CD4-positive, alpha-beta T cell treated with Interleukin-4 for 4 hours (primary cell): ENCODE measurements at regions not wholly inside any gene's neighbourhood (a gene's known extent, or its start where the extent isn't known, plus 50 kb on each side); places are given as distances from the start of the nearest gene placed in this dataset.
"Not testable (repeated sequence)": the region's sequence is repeated elsewhere in the genome, so short reads cannot be mapped to it uniquely, and the experiment has no call there.

Experiments used
- DNase-seq: peaks from one replicate; pipeline ENCODE4 v3.0.0-alpha.2; 2020

GRCh38 chr7:136527554-136527953 lies 340.9 kb upstream of the CHRM2 start:
- no peak for DNase-seq

GRCh38 chr7:136526408-136527105 lies 341.9 kb upstream of the CHRM2 start:
- no peak for DNase-seq

- DNase-seq, result no peak
These were observed 344.9 kb upstream of the CHRM2 start for GRCh38 chr7:136523571-136523970.

- DNase-seq, result no peak
These were observed 350.5 kb upstream of the CHRM2 start for GRCh38 chr7:136517971-136518370.

GRCh38 chr7:136514776-136515175 lies 353.7 kb upstream of the CHRM2 start:
- no peak for DNase-seq

- no peak for DNase-seq
These were observed 354.7 kb upstream of the CHRM2 start for GRCh38 chr7:136513744-136514143.

GRCh38 chr7:136509466-136509865 lies 359.0 kb upstream of the CHRM2 start:
- no peak for DNase-seq

- DNase-seq, result no peak
These were observed 366.3 kb upstream of the CHRM2 start for GRCh38 chr7:136502162-136502561.

- no peak for DNase-seq
These were observed 367.3 kb upstream of the CHRM2 start for GRCh38 chr7:136501151-136501550.

GRCh38 chr7:136496551-136496950 lies 371.9 kb upstream of the CHRM2 start:
- no peak for DNase-seq

GRCh38 chr7:136495081-136495480 lies 373.4 kb upstream of the CHRM2 start:
- DNase-seq, result no peak

GRCh38 chr7:136492366-136492765 lies 376.1 kb upstream of the CHRM2 start:
- DNase-seq, result no peak

- DNase-seq, result no peak
These were observed 378.6 kb upstream of the CHRM2 start for GRCh38 chr7:136489808-136490207.

GRCh38 chr7:136480901-136481300 lies 387.6 kb upstream of the CHRM2 start:
- no peak for DNase-seq

GRCh38 chr7:136479922-136480321 lies 388.5 kb upstream of the CHRM2 start:
- DNase-seq, result no peak

- no peak for DNase-seq
These were observed 398.3 kb upstream of the CHRM2 start for GRCh38 chr7:136470179-136470578.

GRCh38 chr7:136452949-136453348 lies 415.5 kb upstream of the CHRM2 start:
- no peak for DNase-seq

GRCh38 chr7:136446751-136447150 lies 421.7 kb upstream of the CHRM2 start:
- DNase-seq, result no peak

- no peak for DNase-seq
These were observed 426.6 kb upstream of the CHRM2 start for GRCh38 chr7:136441835-136442234.

- not testable (repeated sequence) for DNase-seq
These were observed 436.7 kb upstream of the CHRM2 start for GRCh38 chr7:136431736-136432135.

GRCh38 chr7:136424058-136424457 lies 444.4 kb upstream of the CHRM2 start:
- DNase-seq, result no peak

- DNase-seq, result not testable (repeated sequence)
These were observed 442.6 kb upstream of the MTPN start for GRCh38 chr7:136419740-136420139.

GRCh38 chr7:136412952-136413351 lies 435.8 kb upstream of the MTPN start:
- no peak for DNase-seq

- peak; percentile 33 for DNase-seq
These were observed 429.0 kb upstream of the MTPN start for GRCh38 chr7:136405931-136406777.
